Osteoblast (primary cell): ENCODE measurements at regions not wholly inside any gene's neighbourhood (a gene's known extent, or its start where the extent isn't known, plus 50 kb on each side); places are given as distances from the start of the nearest gene placed in this dataset.
A peak's percentile ranks its signal among the peaks of the same experiment; 100 is the strongest.
"Not testable (repeated sequence)": the region's sequence is repeated elsewhere in the genome, so short reads cannot be mapped to it uniquely, and the experiment has no call there.

Experiments
- DNase-seq: peaks from one replicate; pipeline ENCODE4 v3.0.0; 2011; ENCODE audit warnings: low spot score, mixed read lengths; ENCODE audit not compliant: insufficient read length; ENCODE audit errors: missing footprints
- H2AFZ ChIP-seq: 2 replicates; pipeline ENCODE4 v1.6.0; 2011; ENCODE audit warnings: mild to moderate bottlenecking, low read length
- H3K27ac ChIP-seq: 2 replicates; pipeline ENCODE4 v1.5.1; 2011; ENCODE audit warnings: mild to moderate bottlenecking, low read depth, low read length, moderate library complexity
- H3K27me3 ChIP-seq: 2 replicates; pipeline ENCODE4 v1.6.0; 2012; ENCODE audit warnings: mild to moderate bottlenecking, control low read depth, inconsistent platforms, low read length, moderate library complexity; ENCODE audit not compliant: insufficient read depth
- H3K36me3 ChIP-seq: 2 replicates; pipeline ENCODE4 v1.5.1; 2011; ENCODE audit warnings: mild to moderate bottlenecking, low read length, control low read depth, moderate library complexity; ENCODE audit not compliant: insufficient read depth
- H3K4me1 ChIP-seq: 2 replicates; pipeline ENCODE4 v1.5.1; 2011; ENCODE audit warnings: mild to moderate bottlenecking, low read length, control low read depth, moderate library complexity; ENCODE audit not compliant: insufficient read depth
- H3K4me2 ChIP-seq: 2 replicates; pipeline ENCODE4 v1.6.0; 2011; ENCODE audit warnings: mild to moderate bottlenecking, low read length; ENCODE audit not compliant: insufficient read depth
- H3K4me3 ChIP-seq: fragments of 200-600 bp; sonication (generic); 3 replicates; pipeline ENCODE4 v1.5.1; 2012; ENCODE audit warnings: mild to moderate bottlenecking, low read length, inconsistent platforms; ENCODE audit not compliant: insufficient read depth
- H3K79me2 ChIP-seq: 2 replicates; pipeline ENCODE4 v1.6.0; 2012; ENCODE audit warnings: mild to moderate bottlenecking, low read length, control low read depth, inconsistent platforms; ENCODE audit not compliant: insufficient read depth
- H3K9me3 ChIP-seq: 2 replicates; pipeline ENCODE4 v1.5.1; 2011; ENCODE audit warnings: low read depth, low read length, control low read depth
- H4K20me1 ChIP-seq: 2 replicates; pipeline ENCODE4 v1.6.0; 2012; ENCODE audit warnings: mild to moderate bottlenecking, low read length, control low read depth; ENCODE audit not compliant: insufficient read depth
- TF ChIP-seq, protein P1 (sequence below): IDR thresholded peaks from 2 replicates; pipeline ENCODE4 v1.5.1; 2011; ENCODE audit warnings: mild to moderate bottlenecking, low read depth, low read length, moderate library complexity; ENCODE audit errors: extremely low read depth

DNA sequence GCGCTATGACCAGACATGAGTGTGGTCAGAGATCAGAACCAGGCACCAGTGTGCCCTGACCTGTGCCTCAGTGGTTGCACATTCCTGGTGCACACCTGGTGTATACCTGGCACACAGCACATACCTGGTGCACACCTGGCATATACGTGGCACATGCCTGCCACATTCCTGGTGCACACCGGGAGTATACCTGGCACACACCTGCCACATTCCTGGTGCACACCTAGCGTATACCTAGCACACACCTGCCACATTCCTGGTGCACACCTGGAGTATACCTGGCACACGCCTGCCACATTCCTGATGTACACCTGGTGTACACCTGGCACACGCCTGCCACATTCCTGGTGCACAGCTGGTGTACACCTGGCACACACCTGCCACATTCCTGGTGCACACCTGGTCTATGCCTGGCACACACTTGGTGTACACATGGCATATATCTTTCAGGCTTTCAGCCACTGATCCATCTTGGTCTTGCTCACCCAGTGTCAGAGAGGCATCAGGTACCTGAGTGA is 61.3 kb upstream of the ADGRL1 start:
- peaks cover 28% of the 10 kb centered on the region for H3K27me3 ChIP-seq

DNA sequence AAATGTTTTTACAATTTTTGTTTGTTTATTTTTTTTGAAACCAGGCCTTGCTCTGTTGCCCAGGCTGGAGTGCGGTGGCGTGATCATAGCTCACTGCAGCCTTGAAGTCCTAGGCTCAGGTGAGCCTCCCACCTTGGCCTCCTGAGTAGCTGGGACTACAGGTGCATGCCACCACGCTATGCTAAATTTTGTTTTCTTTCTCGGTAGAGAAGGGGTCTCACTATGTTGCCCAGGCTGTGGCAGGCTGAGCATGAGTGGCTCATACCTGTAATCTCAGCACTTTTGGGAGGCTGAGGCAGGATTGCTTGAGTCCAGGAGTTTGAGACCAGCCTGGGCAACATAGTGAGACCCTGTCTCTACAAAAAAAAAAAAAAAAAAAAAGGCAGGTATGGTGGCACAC is 60.2 kb upstream of the ADGRL1 start:
- H3K4me1 ChIP-seq, result not testable (repeated sequence)

More for the DNA sequence above, 61.3 kb upstream of the ADGRL1 start:
- H3K4me1 ChIP-seq, result no peaks in the 10 kb centered on the region
- no peaks in the 10 kb centered on the region for H3K36me3 ChIP-seq
- no peak overlapping the region for H3K4me2 ChIP-seq
- H3K27ac ChIP-seq, result no peak overlapping the region
- TF ChIP-seq, protein P1, sequence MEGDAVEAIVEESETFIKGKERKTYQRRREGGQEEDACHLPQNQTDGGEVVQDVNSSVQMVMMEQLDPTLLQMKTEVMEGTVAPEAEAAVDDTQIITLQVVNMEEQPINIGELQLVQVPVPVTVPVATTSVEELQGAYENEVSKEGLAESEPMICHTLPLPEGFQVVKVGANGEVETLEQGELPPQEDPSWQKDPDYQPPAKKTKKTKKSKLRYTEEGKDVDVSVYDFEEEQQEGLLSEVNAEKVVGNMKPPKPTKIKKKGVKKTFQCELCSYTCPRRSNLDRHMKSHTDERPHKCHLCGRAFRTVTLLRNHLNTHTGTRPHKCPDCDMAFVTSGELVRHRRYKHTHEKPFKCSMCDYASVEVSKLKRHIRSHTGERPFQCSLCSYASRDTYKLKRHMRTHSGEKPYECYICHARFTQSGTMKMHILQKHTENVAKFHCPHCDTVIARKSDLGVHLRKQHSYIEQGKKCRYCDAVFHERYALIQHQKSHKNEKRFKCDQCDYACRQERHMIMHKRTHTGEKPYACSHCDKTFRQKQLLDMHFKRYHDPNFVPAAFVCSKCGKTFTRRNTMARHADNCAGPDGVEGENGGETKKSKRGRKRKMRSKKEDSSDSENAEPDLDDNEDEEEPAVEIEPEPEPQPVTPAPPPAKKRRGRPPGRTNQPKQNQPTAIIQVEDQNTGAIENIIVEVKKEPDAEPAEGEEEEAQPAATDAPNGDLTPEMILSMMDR, result no peak
- no peak overlapping the region for H2AFZ ChIP-seq
- H3K9me3 ChIP-seq, result no peaks in the 10 kb centered on the region
- H3K79me2 ChIP-seq, result no peaks in the 10 kb centered on the region
- H4K20me1 ChIP-seq, result no peaks in the 10 kb centered on the region
- H3K4me3 ChIP-seq, result no peak overlapping the region
- peak; percentile 66 for DNase-seq

DNA sequence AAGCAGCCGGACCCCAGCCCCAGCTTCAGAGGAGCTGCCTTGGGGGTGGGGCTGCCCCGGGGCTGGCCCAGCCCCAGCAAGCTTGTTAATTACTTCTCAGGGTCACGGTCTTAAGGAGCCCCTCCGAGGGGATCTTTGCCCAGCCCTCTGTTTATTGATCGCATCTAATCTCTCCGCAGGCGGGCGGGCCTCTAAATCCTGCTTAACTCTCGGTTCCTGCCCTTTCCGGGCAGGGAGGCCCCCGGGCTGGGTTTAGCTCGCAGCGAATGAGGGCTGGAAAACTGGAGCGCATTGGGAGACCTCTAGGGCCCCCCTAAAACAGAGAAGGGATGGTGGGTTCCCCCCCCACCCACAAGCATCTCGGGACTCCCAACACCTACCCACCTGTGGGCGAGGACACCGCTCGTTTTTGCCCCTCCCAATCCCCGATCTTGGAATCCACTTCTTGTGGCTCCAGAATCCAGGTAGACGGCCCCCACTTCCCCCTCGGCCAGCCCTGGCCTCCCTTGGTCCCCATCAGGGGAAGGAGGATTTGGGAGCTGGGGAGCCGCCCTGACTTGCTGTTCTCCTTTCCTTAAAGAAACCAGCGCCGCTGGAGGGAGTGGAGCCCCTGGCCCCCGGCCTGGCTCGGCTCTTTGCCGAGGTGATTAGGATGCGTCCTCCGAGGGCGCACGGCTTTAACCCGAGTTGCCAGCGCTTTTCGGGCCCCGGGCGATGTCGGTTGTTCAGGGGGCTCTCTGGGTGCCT is 59.5 kb upstream of the ADGRL1 start:
- H3K4me2 ChIP-seq, result no peak overlapping the region

More for the DNA sequence above, 60.2 kb upstream of the ADGRL1 start:
- H4K20me1 ChIP-seq, H3K27ac ChIP-seq, H3K9me3 ChIP-seq, H3K4me2 ChIP-seq, H3K79me2 ChIP-seq, H3K36me3 ChIP-seq, H2AFZ ChIP-seq, H3K4me3 ChIP-seq, DNase-seq: not testable (repeated sequence)
- H3K27me3 ChIP-seq, result peaks cover 25% of the 10 kb centered on the region

DNA sequence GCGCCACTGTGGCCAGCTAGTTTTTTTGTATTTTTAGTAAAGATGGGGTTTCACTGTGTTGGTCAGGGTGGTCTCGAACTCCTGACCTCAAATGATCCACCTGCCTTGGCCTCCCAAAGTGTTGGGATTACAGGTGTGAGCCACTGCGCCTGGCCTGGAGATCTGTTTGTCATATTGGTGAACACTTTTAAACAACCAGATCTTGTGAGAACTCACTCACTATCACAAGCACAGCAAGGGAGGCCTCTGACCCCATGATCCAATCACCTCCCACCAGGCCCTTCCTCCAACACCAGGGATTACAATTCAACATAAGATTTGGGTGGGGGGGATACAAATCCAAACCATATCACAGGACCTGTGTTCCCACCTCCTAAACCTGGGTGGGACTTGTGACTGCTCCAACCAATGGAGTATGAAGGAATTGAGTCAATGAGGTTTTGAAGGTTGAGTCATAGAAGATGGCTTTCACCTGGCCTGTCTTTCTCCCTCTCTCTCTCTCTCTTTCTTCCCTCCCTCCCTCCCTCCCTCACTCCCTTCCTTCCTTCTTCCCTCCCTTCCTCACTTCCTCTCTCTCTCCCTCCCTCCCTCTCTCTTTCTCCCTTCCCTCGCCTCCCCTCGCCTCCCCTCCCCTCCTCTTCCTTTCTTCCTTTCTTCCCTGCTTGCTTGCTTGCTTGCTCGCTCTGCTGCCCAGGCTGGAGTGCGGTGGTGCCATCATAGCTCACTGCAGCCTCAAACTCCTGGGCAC is 50.1 kb upstream of the ADGRL1 start:
- H3K4me3 ChIP-seq, H4K20me1 ChIP-seq, H3K4me2 ChIP-seq, DNase-seq, H3K36me3 ChIP-seq, H3K27me3 ChIP-seq, H2AFZ ChIP-seq, H3K79me2 ChIP-seq, H3K4me1 ChIP-seq, H3K27ac ChIP-seq, H3K9me3 ChIP-seq: not testable (repeated sequence)

More for the DNA sequence above, 59.5 kb upstream of the ADGRL1 start:
- TF ChIP-seq, protein P1, result no peak
- Histone ChIP-seq H3K36me3 (no peaks in the 10 kb centered on the region), H2AFZ (no peak overlapping the region), H3K27ac (no peak overlapping the region), H3K27me3 (peaks cover 25% of the 10 kb centered on the region), H3K9me3 (no peaks in the 10 kb centered on the region), H3K79me2 (no peaks in the 10 kb centered on the region), H3K4me1 (no peaks in the 10 kb centered on the region), H3K4me3 (no peak overlapping the region), H4K20me1 (no peaks in the 10 kb centered on the region)
- peak; percentile 46 for DNase-seq
